ENCODE measurements at regions not wholly inside any gene's neighbourhood (a gene's known extent, or its start where the extent isn't known, plus 50 kb on each side); places are given as distances from the start of the nearest gene placed in this dataset.

- TF ChIP-seq NANOG (IDR thresholded peaks at IDR 0.05; ENCODE audit: borderline replicate concordance) (no peak), JUNB (IDR thresholded peaks at IDR 0.05; ENCODE audit: unreplicated experiment) (no peak), STAT1 (IDR thresholded peaks at IDR 0.05; ENCODE audit: unreplicated experiment) (no peak), EZH2 (IDR thresholded peaks at IDR 0.05; ENCODE audit: low read depth, unreplicated experiment) (no peak), POLR2AphosphoS5 (IDR thresholded peaks at IDR 0.05; ENCODE audit: low read depth) (no peak), EZH2phosphoT487 (IDR thresholded peaks at IDR 0.05; ENCODE audit: unreplicated experiment) (no peak), ZNF114 (CRISPR knock-in tag; IDR thresholded peaks at IDR 0.05) (no peak), CREB1 (CRISPR knock-in tag; IDR thresholded peaks at IDR 0.05; ENCODE audit: low read depth) (no peak), ZNF331 (CRISPR knock-in tag; IDR thresholded peaks at IDR 0.05; ENCODE audit: low read depth) (no peak)
- TF ChIP-seq, protein P1, sequence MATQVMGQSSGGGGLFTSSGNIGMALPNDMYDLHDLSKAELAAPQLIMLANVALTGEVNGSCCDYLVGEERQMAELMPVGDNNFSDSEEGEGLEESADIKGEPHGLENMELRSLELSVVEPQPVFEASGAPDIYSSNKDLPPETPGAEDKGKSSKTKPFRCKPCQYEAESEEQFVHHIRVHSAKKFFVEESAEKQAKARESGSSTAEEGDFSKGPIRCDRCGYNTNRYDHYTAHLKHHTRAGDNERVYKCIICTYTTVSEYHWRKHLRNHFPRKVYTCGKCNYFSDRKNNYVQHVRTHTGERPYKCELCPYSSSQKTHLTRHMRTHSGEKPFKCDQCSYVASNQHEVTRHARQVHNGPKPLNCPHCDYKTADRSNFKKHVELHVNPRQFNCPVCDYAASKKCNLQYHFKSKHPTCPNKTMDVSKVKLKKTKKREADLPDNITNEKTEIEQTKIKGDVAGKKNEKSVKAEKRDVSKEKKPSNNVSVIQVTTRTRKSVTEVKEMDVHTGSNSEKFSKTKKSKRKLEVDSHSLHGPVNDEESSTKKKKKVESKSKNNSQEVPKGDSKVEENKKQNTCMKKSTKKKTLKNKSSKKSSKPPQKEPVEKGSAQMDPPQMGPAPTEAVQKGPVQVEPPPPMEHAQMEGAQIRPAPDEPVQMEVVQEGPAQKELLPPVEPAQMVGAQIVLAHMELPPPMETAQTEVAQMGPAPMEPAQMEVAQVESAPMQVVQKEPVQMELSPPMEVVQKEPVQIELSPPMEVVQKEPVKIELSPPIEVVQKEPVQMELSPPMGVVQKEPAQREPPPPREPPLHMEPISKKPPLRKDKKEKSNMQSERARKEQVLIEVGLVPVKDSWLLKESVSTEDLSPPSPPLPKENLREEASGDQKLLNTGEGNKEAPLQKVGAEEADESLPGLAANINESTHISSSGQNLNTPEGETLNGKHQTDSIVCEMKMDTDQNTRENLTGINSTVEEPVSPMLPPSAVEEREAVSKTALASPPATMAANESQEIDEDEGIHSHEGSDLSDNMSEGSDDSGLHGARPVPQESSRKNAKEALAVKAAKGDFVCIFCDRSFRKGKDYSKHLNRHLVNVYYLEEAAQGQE (IDR thresholded peaks at IDR 0.05; ENCODE audit: unreplicated experiment), result no peak
- TF ChIP-seq, protein P2, sequence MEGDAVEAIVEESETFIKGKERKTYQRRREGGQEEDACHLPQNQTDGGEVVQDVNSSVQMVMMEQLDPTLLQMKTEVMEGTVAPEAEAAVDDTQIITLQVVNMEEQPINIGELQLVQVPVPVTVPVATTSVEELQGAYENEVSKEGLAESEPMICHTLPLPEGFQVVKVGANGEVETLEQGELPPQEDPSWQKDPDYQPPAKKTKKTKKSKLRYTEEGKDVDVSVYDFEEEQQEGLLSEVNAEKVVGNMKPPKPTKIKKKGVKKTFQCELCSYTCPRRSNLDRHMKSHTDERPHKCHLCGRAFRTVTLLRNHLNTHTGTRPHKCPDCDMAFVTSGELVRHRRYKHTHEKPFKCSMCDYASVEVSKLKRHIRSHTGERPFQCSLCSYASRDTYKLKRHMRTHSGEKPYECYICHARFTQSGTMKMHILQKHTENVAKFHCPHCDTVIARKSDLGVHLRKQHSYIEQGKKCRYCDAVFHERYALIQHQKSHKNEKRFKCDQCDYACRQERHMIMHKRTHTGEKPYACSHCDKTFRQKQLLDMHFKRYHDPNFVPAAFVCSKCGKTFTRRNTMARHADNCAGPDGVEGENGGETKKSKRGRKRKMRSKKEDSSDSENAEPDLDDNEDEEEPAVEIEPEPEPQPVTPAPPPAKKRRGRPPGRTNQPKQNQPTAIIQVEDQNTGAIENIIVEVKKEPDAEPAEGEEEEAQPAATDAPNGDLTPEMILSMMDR (conservative IDR thresholded peaks at IDR 0.05; ENCODE audit: low read depth in 2 of 2), result no peak
- TF ChIP-seq, protein P3, sequence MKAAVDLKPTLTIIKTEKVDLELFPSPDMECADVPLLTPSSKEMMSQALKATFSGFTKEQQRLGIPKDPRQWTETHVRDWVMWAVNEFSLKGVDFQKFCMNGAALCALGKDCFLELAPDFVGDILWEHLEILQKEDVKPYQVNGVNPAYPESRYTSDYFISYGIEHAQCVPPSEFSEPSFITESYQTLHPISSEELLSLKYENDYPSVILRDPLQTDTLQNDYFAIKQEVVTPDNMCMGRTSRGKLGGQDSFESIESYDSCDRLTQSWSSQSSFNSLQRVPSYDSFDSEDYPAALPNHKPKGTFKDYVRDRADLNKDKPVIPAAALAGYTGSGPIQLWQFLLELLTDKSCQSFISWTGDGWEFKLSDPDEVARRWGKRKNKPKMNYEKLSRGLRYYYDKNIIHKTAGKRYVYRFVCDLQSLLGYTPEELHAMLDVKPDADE (IDR thresholded peaks at IDR 0.05), result no peak
- TF ChIP-seq, protein P4, sequence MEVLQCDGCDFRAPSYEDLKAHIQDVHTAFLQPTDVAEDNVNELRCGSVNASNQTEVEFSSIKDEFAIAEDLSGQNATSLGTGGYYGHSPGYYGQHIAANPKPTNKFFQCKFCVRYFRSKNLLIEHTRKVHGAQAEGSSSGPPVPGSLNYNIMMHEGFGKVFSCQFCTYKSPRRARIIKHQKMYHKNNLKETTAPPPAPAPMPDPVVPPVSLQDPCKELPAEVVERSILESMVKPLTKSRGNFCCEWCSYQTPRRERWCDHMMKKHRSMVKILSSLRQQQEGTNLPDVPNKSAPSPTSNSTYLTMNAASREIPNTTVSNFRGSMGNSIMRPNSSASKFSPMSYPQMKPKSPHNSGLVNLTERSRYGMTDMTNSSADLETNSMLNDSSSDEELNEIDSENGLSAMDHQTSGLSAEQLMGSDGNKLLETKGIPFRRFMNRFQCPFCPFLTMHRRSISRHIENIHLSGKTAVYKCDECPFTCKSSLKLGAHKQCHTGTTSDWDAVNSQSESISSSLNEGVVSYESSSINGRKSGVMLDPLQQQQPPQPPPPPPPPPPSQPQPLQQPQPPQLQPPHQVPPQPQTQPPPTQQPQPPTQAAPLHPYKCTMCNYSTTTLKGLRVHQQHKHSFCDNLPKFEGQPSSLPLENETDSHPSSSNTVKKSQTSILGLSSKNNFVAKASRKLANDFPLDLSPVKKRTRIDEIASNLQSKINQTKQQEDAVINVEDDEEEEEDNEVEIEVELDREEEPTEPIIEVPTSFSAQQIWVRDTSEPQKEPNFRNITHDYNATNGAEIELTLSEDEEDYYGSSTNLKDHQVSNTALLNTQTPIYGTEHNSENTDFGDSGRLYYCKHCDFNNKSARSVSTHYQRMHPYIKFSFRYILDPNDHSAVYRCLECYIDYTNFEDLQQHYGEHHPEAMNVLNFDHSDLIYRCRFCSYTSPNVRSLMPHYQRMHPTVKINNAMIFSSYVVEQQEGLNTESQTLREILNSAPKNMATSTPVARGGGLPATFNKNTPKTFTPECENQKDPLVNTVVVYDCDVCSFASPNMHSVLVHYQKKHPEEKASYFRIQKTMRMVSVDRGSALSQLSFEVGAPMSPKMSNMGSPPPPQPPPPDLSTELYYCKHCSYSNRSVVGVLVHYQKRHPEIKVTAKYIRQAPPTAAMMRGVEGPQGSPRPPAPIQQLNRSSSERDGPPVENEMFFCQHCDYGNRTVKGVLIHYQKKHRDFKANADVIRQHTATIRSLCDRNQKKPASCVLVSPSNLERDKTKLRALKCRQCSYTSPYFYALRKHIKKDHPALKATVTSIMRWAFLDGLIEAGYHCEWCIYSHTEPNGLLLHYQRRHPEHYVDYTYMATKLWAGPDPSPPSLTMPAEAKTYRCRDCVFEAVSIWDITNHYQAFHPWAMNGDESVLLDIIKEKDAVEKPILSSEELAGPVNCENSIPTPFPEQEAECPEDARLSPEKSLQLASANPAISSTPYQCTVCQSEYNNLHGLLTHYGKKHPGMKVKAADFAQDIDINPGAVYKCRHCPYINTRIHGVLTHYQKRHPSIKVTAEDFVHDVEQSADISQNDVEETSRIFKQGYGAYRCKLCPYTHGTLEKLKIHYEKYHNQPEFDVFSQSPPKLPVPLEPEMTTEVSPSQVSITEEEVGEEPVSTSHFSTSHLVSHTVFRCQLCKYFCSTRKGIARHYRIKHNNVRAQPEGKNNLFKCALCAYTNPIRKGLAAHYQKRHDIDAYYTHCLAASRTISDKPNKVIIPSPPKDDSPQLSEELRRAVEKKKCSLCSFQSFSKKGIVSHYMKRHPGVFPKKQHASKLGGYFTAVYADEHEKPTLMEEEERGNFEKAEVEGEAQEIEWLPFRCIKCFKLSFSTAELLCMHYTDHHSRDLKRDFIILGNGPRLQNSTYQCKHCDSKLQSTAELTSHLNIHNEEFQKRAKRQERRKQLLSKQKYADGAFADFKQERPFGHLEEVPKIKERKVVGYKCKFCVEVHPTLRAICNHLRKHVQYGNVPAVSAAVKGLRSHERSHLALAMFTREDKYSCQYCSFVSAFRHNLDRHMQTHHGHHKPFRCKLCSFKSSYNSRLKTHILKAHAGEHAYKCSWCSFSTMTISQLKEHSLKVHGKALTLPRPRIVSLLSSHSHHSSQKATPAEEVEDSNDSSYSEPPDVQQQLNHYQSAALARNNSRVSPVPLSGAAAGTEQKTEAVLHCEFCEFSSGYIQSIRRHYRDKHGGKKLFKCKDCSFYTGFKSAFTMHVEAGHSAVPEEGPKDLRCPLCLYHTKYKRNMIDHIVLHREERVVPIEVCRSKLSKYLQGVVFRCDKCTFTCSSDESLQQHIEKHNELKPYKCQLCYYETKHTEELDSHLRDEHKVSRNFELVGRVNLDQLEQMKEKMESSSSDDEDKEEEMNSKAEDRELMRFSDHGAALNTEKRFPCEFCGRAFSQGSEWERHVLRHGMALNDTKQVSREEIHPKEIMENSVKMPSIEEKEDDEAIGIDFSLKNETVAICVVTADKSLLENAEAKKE (CRISPR knock-in tag; IDR thresholded peaks at IDR 0.05), result no peak
- Histone ChIP-seq H3K27ac (ENCODE audit: low read depth) (no peak overlapping the region), H3K27me3 (ENCODE audit: insufficient read depth) (no peaks in the 10 kb centered on the region), H3K4me3 (no peak overlapping the region), H4K20me1 (replicated peaks; ENCODE audit: insufficient read depth) (no peaks in the 10 kb centered on the region), H3K4me2 (no peak overlapping the region), H3K36me3 (ENCODE audit: insufficient read depth) (no peaks in the 10 kb centered on the region), H2AFZ (no peak overlapping the region), H3K79me2 (replicated peaks; ENCODE audit: insufficient read depth) (no peaks in the 10 kb centered on the region), H3F3A (replicated peaks; ENCODE audit: low read depth) (no peaks in the 10 kb centered on the region), H3K9me2 (ENCODE audit: insufficient read depth) (no peaks in the 10 kb centered on the region), H3K4me1 (ENCODE audit: insufficient read depth) (peaks cover 18% of the 10 kb centered on the region)
- Mint-ChIP-seq H3K4me1 (peaks cover 22% of the 10 kb centered on the region), H3K36me3 (ENCODE audit: low read depth) (peaks cover 12% of the 10 kb centered on the region), H3K27me3 (ENCODE audit: insufficient read depth, low read depth, poor library complexity) (peaks cover 9% of the 10 kb centered on the region), H3K9me3 (peaks cover 13% of the 10 kb centered on the region), H3K27ac (no peak overlapping the region), H3K4me3 (no peak overlapping the region)
- ATAC-seq (no peak), DNase-seq (ENCODE audit: low spot score) (no peak)
These were observed 68.7 kb upstream of the CHST15 start for GRCh38 chr10:124162136-124162535.
